Coronary artery (tissue), 2 donors: ENCODE measurements at regions not wholly inside any gene's neighbourhood (a gene's known extent, or its start where the extent isn't known, plus 50 kb on each side); places are given as distances from the start of the nearest gene placed in this dataset.

Experiments
- DNase-seq: peaks from one replicate; pipeline ENCODE4 v3.0.0-alpha.2; 2017; ENCODE audit warnings: low spot score
- H3K27ac ChIP-seq, 2 donors: fragments of 200-600 bp; sonication (generic); one replicate each; pipeline ENCODE4 v1.5.1; 2016 to 2019
- H3K4me3 ChIP-seq: fragments of 200-600 bp; sonication (generic); 2 replicates; pipeline ENCODE4 v1.5.1; 2016; ENCODE audit warnings: mild to moderate bottlenecking, moderate library complexity
- TF ChIP-seq, protein P1 (sequence below): fragments of 200-600 bp; sonication (generic); IDR thresholded peaks from one replicate; pipeline ENCODE4 v1.5.1; 2019; ENCODE audit warnings: antibody characterized with exemption

DNA sequence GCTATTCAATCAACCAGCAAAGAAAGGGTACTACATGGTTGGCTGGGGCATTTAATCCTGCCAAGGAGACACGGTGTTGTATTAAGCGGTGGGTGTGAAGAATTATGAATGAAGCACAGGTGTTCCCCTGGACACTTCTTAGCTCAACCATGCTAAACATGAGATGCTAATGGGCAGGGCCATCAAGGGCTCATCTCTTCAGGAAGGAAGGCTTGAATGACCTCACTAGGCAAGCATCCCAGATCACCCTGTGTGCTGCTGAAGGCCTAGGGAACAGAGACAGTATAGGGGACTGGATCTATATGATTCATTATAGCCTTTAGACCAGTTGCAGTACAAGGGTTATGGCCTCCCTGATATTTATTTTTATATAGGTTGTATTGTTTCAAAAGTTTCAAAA, 221.3 kb upstream of the SLCO3A1 start:
- Histone ChIP-seq H3K4me3 (no peak overlapping the region), H3K27ac (no peak overlapping the region)
- no peak for DNase-seq
- TF ChIP-seq, protein P1, sequence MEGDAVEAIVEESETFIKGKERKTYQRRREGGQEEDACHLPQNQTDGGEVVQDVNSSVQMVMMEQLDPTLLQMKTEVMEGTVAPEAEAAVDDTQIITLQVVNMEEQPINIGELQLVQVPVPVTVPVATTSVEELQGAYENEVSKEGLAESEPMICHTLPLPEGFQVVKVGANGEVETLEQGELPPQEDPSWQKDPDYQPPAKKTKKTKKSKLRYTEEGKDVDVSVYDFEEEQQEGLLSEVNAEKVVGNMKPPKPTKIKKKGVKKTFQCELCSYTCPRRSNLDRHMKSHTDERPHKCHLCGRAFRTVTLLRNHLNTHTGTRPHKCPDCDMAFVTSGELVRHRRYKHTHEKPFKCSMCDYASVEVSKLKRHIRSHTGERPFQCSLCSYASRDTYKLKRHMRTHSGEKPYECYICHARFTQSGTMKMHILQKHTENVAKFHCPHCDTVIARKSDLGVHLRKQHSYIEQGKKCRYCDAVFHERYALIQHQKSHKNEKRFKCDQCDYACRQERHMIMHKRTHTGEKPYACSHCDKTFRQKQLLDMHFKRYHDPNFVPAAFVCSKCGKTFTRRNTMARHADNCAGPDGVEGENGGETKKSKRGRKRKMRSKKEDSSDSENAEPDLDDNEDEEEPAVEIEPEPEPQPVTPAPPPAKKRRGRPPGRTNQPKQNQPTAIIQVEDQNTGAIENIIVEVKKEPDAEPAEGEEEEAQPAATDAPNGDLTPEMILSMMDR: no peak

DNA sequence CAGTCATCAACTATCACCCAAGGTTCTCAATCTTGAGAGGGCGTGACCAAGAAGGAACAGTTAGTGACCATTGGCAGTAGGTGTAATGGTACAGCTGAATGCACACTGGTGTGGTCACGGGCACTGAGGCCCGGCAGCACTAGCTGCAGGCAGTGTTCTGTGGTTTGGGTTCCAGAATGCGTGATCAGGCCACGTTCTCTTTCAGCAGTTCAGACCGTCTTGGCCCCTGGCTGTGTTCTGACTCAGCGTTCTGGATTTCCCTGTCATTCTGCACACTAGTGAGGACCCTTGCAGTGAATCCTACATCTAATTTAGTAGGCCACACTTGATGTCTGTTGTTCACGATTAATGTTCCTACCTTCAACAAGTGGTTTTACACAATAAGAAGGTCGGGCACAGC, 220.5 kb upstream of the SLCO3A1 start:
- no peak for DNase-seq
- H3K4me3 ChIP-seq: no peak overlapping the region
- TF ChIP-seq, protein P1: no peak
- H3K27ac ChIP-seq: no peak overlapping the region

DNA sequence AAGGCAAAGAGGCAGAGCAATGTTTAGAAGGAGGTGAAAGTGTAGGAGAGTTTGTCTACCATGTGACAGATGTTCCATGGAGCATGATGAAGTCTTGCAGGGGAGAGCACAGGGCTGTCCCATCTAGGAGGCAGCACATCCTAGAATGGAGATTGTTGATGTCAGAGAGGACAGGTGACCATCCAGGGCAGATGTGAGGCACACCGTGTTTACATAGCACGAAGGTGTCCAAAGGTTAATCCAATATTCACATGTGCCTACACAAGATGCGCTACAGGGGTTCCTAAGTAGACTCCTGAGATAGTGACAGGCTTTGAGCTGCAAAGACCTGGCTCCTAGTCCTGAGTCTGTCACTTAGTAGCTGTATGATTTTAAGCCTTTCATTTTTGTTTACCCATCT, 219.3 kb upstream of the SLCO3A1 start:
- Histone ChIP-seq H3K27ac (no peak overlapping the region), H3K4me3 (no peak overlapping the region)
- DNase-seq: no peak
- TF ChIP-seq, protein P1: no peak

DNA sequence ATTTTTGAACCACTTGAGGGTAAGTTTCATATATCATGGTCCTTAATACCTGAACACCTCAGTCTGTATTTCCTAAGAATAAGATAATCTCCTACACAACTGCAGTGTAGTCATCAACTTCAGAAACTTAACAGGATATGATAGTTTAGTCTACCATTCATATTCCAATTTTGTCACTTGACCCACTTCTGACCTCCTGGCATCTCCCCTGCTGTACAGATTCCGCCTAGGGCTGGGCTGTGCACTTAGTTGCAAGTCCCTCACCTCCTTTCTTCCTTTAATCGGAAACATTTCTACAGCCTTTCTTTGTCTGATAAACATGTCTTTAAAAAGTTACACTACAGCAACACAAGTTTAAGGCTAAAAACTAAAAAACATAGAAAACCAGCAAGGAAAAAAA, 218.4 kb upstream of the SLCO3A1 start:
- no peak for DNase-seq
- H3K4me3 ChIP-seq: no peak overlapping the region
- TF ChIP-seq, protein P1: no peak
- no peak overlapping the region for H3K27ac ChIP-seq

DNA sequence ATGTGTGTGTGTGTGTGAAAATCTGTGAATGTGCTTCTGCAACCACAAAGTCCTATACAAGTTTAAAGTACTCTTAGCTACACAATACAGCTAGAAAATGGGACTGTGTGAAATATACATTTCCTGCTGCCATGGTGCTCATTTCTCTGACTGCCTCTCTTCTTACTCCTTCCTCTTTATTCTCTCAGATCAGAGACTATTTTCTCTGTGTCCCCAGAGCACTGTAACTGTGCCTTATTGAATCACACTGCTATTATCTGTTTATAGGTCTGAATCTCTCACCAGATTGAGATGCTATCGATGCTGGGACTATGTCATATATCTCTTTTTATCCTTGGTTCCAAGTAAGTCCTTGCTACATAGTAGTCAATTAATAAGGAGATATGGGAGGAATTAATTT, 217.9 kb upstream of the SLCO3A1 start:
- no peak overlapping the region for H3K27ac ChIP-seq
- no peak for DNase-seq

DNA sequence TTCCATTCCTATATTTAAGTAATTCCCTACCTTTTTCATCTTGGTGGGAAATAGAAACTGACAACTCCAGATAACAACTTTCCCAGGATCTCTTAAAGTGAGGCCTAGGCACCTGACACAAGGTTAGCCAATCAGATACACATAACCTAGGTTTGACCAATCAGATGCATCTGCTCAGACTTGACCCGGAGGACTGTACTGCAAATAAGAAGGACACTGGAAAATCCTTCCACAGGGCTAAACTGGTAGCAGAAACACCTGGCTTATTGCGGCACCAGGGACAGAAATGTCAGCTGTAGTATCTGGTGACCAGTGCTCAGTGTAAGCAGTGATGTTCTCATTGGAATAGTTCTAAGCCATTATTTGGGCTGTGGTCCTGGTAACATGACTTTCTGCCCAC, 204.5 kb upstream of the SLCO3A1 start:
- H3K4me3 ChIP-seq: no peak overlapping the region
- H3K27ac ChIP-seq: no peak overlapping the region
- TF ChIP-seq, protein P1: no peak
- DNase-seq: no peak

More for the DNA sequence above, 217.9 kb upstream of the SLCO3A1 start:
- no peak overlapping the region for H3K4me3 ChIP-seq
- TF ChIP-seq, protein P1: no peak

DNA sequence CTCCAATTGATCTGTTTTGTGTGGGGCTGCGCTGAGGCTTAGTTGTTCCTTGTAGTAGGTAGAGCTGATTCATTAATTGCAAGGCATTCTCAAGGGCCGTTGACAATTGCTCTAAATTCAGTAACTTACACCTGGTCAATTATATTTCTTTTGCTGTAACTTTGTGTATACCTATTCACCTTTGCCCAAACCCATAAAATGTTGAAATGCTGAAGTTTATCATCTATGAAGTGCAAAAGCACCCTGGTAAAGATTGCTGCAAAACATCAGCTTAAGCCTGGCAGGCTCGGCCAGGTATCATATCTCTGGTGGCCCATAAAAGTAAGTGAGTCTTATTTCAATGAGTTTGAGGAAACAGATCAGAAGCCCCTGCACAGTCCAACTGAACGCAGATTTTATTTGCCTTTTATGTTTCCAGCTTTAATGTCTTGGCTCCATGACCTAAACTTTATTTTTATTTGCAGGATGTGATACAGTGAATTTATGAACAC, 203.6 kb upstream of the SLCO3A1 start:
- TF ChIP-seq, protein P1: no peak
- Histone ChIP-seq H3K4me3 (no peak overlapping the region), H3K27ac (no peak overlapping the region)
- no peak for DNase-seq
